ENCODE measurements at regions not wholly inside any gene's neighbourhood (a gene's known extent, or its start where the extent isn't known, plus 50 kb on each side); places are given as distances from the start of the nearest gene placed in this dataset.
"Not testable (repeated sequence)": the region's sequence is repeated elsewhere in the genome, so short reads cannot be mapped to it uniquely, and the experiment has no call there.

GRCh38 chr7:131937868-131938267 lies 381.4 kb upstream of the PODXL start:
- no peak for DNase-seq (ENCODE audit: low spot score)

- no peak for DNase-seq (ENCODE audit: low spot score)
These were observed 378.8 kb upstream of the PODXL start for GRCh38 chr7:131935180-131935579.

DNA sequence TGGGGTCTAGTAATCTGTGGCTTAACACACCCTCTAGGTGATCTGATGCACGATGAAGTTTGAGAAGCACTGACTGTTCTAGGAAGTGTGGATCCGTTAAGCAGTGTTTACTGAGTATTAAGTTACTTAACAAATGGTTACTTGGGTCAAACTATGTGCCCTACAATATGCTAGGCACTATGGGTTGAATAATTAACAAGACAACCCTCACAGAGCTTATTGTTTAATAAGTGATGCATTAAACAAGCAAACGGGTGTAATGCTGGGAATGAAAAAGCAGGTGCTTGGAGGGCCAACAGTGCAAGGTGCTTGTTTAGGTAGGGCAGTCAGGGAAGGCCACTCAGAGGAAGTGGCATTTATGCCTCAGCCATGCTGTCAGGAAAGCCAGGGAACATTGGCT lies 378.0 kb upstream of the PODXL start:
- no peak for DNase-seq (ENCODE audit: low spot score)

- DNase-seq (ENCODE audit: low spot score): no peak
These were observed 377.4 kb upstream of the PODXL start for GRCh38 chr7:131933751-131934289.

DNA sequence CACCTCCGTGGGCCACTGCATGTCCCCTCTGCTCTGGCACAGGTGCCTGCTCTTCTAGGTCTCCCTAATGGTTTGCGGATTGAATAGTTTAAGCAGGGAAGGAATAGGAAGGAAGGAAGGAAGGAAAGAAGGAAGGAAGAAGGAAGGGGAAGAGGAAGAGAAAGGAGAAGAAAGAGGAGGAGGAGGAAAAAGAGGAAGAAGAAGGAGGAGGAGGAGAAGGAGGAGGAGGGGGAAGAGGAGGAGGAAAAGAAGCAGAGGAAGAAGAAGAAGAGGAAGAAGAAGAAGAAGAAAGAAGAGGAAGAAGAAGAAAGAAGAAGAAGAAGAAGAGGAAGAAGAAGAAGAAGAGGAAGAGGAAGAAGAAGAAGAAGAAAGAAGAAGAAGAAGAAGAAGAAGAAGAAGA lies 376.8 kb upstream of the PODXL start:
- not testable (repeated sequence) for DNase-seq (ENCODE audit: low spot score)

GRCh38 chr7:131932271-131932670 lies 375.8 kb upstream of the PODXL start:
- no peak for DNase-seq (ENCODE audit: low spot score)

DNA sequence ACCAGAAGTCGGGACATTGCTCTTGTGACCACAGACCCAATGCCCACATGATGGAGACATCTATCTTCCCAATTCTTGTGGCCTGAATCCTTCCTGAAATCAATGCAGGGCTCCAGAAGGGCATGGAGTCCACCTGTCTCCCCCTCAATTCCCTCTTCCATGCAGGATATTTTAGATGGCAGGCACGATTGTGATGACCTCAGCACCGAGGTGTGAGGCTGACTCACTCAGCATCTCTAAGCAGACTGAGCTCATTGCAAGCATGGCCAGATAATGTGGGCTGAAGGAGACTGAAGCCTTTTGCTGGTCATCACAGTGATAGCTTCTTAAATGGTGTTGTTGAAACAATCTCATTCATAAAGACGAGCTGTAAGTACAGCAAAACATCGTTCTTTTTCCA lies 374.9 kb upstream of the PODXL start:
- DNase-seq (ENCODE audit: low spot score): peak; percentile 40

DNA sequence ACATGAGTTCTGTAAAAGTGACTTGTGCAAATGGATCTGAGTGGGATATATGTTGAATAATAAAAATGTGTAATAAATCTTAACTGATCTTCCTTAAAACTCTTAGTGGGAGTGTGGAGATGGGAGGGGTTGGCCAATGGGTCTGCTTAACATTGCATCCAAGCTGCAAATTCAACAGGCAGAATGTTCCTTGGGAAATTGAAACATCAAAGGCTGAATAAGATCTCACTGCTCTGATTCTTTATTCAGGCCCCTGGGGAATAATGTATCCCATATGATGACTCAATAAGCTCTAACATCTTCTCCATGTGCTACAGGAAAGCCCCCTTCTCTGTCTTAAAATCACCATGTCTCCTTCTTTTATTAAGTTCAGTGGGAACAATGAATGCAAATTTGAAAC lies 373.2 kb upstream of the PODXL start:
- no peak for DNase-seq (ENCODE audit: low spot score)

DNA sequence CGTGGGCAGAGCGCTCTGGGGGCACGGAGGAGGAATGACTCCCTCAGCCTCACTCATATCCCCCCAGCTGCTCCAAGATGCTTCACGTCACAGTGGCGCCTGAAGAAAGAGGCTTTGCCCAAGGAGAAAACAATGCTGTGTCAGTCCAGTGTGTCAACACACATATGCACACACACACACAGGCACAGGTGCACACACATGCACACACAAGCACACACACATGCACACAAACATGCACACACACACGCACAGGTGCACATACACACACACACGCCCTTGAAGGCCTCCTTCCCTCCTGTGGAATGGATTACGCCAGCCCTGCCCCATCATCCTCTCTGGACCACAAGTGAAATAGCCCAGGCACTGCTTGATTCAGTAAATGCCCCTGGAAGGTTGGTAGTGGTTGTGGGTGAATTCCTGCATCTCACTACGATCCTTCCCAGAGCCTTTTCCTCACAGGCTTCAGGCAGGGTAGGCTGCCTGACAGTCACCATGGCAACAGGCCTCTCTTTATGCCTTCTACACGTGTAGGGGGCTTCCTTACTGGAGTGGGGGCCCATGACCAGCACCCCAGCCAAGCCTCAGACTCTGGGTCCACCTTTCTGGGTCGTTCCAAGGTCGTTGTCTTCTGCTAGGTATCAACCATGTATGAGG lies 371.5 kb upstream of the PODXL start:
- no peak for DNase-seq (ENCODE audit: low spot score)

DNA sequence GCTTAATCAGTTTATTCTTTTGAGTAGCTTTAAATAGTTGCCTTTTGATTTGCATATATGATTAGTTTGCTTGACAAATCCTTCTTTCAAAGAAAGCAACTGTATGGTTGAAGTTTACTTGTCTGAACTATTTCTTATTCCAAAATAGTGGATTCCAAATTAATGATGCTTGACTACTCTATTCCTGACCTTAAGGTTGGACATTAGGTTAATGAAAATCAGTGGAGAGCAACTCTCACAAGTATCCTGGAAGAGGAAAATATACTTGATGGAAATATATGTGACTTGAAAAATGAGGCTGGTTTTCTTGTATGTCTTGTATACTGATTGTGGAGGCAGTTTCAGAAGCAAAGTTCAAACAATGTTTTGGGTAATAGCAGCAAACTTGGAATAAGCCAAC lies 369.2 kb upstream of the PODXL start:
- DNase-seq (ENCODE audit: low spot score): no peak

GRCh38 chr7:131924857-131925256 lies 368.4 kb upstream of the PODXL start:
- DNase-seq (ENCODE audit: low spot score): no peak

DNA sequence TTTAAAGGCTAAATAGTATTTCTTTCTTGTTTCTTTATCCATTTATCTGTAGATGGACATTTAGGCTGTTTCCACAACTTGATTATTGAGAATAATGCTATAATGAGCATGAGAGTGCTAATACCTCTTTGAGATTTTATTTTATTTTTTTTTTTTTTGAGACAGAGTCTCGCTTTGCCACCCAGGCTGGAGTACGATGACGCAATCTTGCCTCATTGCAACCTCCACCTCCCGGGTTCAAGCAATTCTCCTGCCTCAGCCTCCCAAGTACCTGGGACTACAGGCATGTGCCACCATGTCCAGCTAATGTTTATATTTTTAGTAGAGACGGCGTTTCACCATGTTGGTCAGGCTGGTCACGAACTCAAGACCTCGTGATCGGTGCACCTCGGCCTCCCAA lies 366.5 kb upstream of the PODXL start:
- not testable (repeated sequence) for DNase-seq (ENCODE audit: low spot score)

GRCh38 chr7:131921016-131921415 lies 364.6 kb upstream of the PODXL start:
- peak; percentile 61 for DNase-seq (ENCODE audit: low spot score)

- no peak for DNase-seq (ENCODE audit: low spot score)
These were observed 363.7 kb upstream of the PODXL start for GRCh38 chr7:131919920-131920709.

GRCh38 chr7:131911112-131911511 lies 354.7 kb upstream of the PODXL start:
- DNase-seq (ENCODE audit: low spot score): no peak

DNA sequence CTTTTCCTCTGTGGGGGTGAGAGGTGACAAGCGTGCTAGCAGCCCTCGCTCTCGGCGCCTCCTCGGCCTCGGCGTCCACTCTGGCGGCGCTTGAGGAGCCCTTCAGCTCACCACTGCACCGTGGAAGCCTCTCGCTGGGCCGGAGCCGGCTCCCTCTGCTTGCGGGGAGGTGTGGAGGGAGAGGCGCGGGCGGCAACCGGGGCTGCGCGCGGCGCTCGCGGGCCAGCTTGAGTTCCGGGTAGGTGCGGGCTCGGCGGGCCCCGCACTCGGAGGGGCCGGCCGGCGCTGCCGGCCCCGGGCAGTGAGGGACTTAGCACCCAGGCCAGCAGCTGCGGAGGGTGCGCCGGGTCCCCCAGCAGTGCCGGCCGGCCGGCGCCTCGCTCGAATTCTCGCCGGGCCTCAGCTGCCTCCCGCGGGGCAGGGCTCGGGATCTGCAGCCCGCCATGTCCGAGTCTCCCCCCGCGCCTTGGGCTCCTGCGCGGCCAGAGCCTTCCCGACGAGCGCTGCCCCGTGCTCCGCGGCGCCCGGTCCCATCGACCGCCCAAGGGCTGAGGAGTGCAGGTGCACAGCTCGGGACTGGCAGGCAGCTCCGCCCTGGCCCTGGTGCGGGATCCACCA lies 352.8 kb upstream of the PODXL start:
- DNase-seq (ENCODE audit: low spot score): no peak

GRCh38 chr7:131908714-131909113 lies 352.3 kb upstream of the PODXL start:
- DNase-seq (ENCODE audit: low spot score): no peak

DNA sequence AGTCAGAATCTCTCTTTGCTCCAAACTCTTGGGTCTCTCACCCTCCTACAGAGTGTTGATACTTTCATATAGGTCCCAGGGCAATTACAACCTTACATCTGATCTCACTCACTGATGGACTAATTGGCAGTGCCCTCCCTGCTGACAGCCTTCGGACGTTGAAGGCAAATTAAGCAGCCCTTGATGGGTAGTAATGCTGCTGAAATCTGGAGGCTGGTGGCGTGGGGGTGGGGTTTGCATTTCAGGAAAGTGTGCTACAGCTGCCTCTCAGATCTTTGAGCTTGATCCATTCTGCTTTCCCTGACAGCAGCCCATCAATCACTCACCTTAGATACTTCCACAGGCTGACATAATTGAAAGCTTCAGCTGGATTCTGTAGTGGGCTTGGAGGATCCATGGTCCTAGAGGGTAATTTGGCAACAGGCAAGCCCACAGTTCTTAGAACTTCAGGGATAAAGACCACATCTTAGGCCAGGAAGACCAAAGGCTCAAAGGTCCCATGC lies 349.1 kb upstream of the PODXL start:
- DNase-seq (ENCODE audit: low spot score): no peak

GRCh38 chr7:131904760-131905327 lies 348.4 kb upstream of the PODXL start:
- DNase-seq (ENCODE audit: low spot score): no peak

DNA sequence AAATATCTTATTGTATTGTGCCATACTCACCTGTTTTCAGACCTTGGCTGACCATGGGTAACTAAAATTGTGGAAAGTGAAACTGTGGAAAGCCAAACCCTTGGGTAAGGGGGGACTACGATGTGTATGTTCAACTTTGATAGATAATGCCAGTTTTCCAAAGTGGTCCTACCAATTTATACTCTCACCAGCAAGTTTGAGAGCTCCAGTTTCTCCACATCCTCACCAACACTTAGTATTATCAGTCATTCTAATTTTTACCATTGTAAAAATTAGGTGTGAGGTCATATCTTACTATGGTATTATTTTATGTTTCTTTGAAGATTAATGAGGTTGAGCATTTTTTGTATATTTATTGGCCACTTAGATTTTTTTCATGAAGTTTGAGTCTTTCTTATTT lies 346.9 kb upstream of the PODXL start:
- DNase-seq (ENCODE audit: low spot score): no peak

DNA sequence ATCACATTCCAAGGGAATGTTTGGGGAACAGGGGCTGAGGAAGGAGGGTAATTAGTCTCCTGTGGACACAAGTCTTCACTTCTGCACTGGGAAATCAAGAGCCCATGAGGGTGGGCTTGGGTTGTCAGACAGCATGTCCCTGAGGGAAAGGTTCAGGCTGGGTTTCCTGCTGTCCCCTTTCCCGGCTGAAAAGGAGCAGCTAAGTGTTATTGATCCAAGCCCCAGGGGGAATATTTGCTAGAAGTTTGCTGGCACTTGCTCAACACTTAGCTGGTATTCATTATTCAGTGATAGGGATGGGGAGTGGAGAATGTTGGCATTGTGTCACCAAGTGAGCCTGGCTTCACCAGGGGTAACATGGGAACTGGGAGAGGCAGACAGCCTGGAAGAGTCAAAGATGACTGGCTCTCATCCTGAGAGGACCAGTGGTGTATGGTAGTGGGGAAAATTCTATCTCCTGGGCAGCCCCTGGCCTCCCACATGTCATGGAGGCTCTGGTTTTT lies 344.4 kb upstream of the PODXL start:
- no peak for DNase-seq (ENCODE audit: low spot score)

Data from A172 (cell line).